Heart left ventricle (tissue), 13 donors: ENCODE measurements at regions not wholly inside any gene's neighbourhood (a gene's known extent, or its start where the extent isn't known, plus 50 kb on each side); places are given as distances from the start of the nearest gene placed in this dataset.

Source experiments
- POLR2A ChIP-seq, 2 donors: fragments of 450-650 bp; IDR thresholded peaks; one replicate each; pipeline ENCODE4 v1.6.1; 2017; ENCODE audit warnings: antibody characterized with exemption in 2 of 2, mild to moderate bottlenecking in 2 of 2, moderate library complexity in 2 of 2
- TF ChIP-seq, protein P1 (sequence below), 12 donors: fragments of 200-600 bp; sonication (generic) in 4 of 12; IDR thresholded peaks; one replicate each; pipeline versions ENCODE4 v1.5.0 to v1.8.0; 2018 to 2022; ENCODE audit warnings: antibody characterized with exemption in 12 of 12, mild to moderate bottlenecking in 5 of 12
- donor health status: ischemic (EF 13 %, LVEDD 7.1; RV severe dilation, severe dysfunction).
- donor health status: DM: no; HTN: yes; CAD: no.
- donor health status: DM: no; HTN: no; CAD: no.
- donor health status: ischemic (EF 25% LVEDD 6.9; RV normal size, moderate dysfunction).
- donor health status: ischemic (EF 25% LVEDD 5.7; RV mildly dilated, moderate dysfunction).
- donor health status: ischemic (EF 35%, LVEDD 5.7; RV mildly dilated, moderate dysfunction).
- donor health status: nonischemic (EF 11% LVEDD 7.7; RV severe dilation, severe dysfunction).
- donor health status: DM: yes; HTN: yes; CAD: no.
- donor health status: PGD.
- donor health status: ischemic (EF 29% LVEDD 5.4; RV normal size, mild dysfunction).
- donor health status: nonischemic (EF 23%, LVEDD 6.1; RV moderate dilation, normal function).

- TF ChIP-seq, protein P1, sequence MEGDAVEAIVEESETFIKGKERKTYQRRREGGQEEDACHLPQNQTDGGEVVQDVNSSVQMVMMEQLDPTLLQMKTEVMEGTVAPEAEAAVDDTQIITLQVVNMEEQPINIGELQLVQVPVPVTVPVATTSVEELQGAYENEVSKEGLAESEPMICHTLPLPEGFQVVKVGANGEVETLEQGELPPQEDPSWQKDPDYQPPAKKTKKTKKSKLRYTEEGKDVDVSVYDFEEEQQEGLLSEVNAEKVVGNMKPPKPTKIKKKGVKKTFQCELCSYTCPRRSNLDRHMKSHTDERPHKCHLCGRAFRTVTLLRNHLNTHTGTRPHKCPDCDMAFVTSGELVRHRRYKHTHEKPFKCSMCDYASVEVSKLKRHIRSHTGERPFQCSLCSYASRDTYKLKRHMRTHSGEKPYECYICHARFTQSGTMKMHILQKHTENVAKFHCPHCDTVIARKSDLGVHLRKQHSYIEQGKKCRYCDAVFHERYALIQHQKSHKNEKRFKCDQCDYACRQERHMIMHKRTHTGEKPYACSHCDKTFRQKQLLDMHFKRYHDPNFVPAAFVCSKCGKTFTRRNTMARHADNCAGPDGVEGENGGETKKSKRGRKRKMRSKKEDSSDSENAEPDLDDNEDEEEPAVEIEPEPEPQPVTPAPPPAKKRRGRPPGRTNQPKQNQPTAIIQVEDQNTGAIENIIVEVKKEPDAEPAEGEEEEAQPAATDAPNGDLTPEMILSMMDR (IDR thresholded peaks at IDR 0.05) = no peak
- no peak for TF ChIP-seq POLR2A (IDR thresholded peaks at IDR 0.05)
These were observed 204.9 kb upstream of the LHX5 start for GRCh38 chr12:113676547-113676946.
